DOHH2 (cell line): ENCODE measurements at regions not wholly inside any gene's neighbourhood (a gene's known extent, or its start where the extent isn't known, plus 50 kb on each side); places are given as distances from the start of the nearest gene placed in this dataset.

ENCODE experiments used
- EZH2phosphoT487 ChIP-seq: fragments of 200-600 bp; sonication (generic); IDR thresholded peaks from 2 replicates; pipeline ENCODE4 v1.6.1; 2017; ENCODE audit warnings: borderline replicate concordance, mild to moderate bottlenecking, antibody characterized with exemption, low read length, moderate library complexity, mixed read lengths
- TF ChIP-seq, protein P1 (sequence below): fragments of 200-600 bp; sonication (generic); IDR thresholded peaks from one replicate; pipeline ENCODE4 v1.5.1; 2014; ENCODE audit warnings: antibody characterized with exemption, mild to moderate bottlenecking, low read depth, low read length; ENCODE audit not compliant: poor library complexity, severe bottlenecking

DNA sequence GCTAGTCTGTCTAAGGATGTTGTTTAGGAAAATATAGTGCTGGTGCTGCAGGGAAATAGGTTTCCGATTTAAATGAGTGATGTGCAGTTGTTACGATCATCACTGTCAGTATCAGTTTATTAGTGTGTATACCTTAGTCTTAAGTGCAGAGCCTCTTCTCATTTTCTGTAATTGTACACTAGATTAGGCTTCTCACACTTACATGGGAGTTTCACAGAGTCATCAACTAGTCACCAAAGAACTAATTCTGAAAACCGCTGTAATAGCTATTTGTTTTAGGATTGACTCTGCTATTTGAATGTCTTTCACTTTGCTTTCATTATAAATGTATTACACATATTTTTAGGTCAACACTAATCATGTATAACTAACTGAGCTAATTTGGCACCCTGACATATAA is 99.8 kb upstream of the ZEB2 start:
- TF ChIP-seq, protein P1, sequence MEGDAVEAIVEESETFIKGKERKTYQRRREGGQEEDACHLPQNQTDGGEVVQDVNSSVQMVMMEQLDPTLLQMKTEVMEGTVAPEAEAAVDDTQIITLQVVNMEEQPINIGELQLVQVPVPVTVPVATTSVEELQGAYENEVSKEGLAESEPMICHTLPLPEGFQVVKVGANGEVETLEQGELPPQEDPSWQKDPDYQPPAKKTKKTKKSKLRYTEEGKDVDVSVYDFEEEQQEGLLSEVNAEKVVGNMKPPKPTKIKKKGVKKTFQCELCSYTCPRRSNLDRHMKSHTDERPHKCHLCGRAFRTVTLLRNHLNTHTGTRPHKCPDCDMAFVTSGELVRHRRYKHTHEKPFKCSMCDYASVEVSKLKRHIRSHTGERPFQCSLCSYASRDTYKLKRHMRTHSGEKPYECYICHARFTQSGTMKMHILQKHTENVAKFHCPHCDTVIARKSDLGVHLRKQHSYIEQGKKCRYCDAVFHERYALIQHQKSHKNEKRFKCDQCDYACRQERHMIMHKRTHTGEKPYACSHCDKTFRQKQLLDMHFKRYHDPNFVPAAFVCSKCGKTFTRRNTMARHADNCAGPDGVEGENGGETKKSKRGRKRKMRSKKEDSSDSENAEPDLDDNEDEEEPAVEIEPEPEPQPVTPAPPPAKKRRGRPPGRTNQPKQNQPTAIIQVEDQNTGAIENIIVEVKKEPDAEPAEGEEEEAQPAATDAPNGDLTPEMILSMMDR: no peak
- no peak for TF ChIP-seq EZH2phosphoT487
